AG09319 (cell line): ENCODE measurements at regions not wholly inside any gene's neighbourhood (a gene's known extent, or its start where the extent isn't known, plus 50 kb on each side); places are given as distances from the start of the nearest gene placed in this dataset.

Source experiments
- DNase-seq: peaks from one replicate; pipeline ENCODE4 v3.0.0-alpha.2; 2010; ENCODE audit warnings: low read depth; ENCODE audit errors: extremely low read depth
- TF ChIP-seq, protein P1 (sequence below): IDR thresholded peaks from 2 replicates; pipeline ENCODE4 v1.5.1; 2011; ENCODE audit warnings: low read depth, mild to moderate bottlenecking, inconsistent platforms, low read length, moderate library complexity

GRCh38 chr4:111736516-111736915 lies 408.7 kb upstream of the FAM241A start:
- TF ChIP-seq, protein P1, sequence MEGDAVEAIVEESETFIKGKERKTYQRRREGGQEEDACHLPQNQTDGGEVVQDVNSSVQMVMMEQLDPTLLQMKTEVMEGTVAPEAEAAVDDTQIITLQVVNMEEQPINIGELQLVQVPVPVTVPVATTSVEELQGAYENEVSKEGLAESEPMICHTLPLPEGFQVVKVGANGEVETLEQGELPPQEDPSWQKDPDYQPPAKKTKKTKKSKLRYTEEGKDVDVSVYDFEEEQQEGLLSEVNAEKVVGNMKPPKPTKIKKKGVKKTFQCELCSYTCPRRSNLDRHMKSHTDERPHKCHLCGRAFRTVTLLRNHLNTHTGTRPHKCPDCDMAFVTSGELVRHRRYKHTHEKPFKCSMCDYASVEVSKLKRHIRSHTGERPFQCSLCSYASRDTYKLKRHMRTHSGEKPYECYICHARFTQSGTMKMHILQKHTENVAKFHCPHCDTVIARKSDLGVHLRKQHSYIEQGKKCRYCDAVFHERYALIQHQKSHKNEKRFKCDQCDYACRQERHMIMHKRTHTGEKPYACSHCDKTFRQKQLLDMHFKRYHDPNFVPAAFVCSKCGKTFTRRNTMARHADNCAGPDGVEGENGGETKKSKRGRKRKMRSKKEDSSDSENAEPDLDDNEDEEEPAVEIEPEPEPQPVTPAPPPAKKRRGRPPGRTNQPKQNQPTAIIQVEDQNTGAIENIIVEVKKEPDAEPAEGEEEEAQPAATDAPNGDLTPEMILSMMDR = no peak
- DNase-seq = no peak

- no peak for DNase-seq
- TF ChIP-seq, protein P1 = no peak
Observed at GRCh38 chr4:111744847-111745246, 400.4 kb upstream of the FAM241A start.

DNA sequence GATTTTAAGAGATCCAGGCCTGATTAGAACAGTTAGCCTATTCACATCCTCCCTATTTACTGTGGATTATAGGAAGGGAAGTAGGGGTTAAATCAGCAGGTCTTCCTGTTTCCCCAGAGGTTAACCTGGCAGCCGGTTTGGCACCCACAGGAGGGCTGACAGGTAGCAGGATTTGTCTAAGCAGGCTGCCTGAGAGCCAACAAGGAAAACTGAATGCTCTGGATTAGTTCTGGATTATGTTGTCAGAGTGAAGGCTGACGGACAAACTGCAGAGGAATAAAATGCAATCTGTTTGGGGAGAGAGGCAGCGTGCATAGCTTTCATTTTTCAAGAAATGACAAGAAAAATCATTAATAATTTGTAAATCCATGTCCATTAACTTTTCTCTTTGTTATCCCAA lies 397.1 kb upstream of the FAM241A start:
- DNase-seq = no peak
- TF ChIP-seq, protein P1 = no peak

DNA sequence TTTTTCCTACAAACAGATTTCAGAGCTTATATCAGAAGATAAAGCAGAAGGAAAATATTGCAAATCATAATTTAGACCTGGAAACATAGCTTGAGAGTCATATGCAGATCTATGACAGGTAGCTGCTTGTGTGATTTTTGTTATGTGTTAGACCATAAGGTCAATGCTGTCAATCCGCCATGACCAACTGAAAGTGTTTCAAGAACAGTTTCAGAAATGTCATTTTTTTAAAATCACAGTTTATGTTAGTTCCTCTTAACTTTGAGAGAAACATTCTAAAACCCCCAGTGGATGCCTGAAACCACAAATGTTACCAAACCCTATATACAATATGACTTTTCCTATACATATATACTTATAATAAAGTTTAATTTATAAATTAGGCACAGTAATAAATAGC lies 391.3 kb upstream of the FAM241A start:
- TF ChIP-seq, protein P1 = no peak
- no peak for DNase-seq

DNA sequence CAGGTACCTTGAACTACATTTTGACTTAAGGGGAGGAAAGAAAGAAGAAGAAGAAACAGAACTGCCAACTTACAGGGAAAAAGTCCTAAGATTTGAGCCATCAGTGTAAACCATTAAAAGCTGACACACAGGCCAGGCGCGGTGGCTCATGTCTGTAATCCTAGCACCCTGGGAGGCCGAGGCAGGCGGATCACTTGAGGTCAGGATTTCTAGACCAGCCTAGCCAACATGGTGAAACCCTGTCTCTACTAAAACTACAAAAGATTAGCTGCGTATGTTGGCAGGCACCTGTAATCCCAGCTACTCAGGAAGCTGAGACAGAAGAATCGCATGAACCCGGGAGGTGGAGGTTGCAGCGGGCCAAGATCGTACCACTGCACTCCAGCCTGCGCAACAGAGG lies 389.7 kb upstream of the FAM241A start:
- TF ChIP-seq, protein P1 = no peak
- no peak for DNase-seq

- TF ChIP-seq, protein P1 = no peak
- no peak for DNase-seq
Observed at GRCh38 chr4:111761531-111761930, 383.7 kb upstream of the FAM241A start.

- TF ChIP-seq, protein P1 = no peak
- no peak for DNase-seq
Observed at GRCh38 chr4:111770514-111770913, 374.7 kb upstream of the FAM241A start.
